Gastrocnemius medialis (tissue), 4 donors: ENCODE measurements at regions not wholly inside any gene's neighbourhood (a gene's known extent, or its start where the extent isn't known, plus 50 kb on each side); places are given as distances from the start of the nearest gene placed in this dataset.

Experiments used
- ATAC-seq, 2 donors: fragments of 150-250 bp; one replicate each; pipeline ENCODE4 v1.9.1; 2016
- DNase-seq, 2 donors: peaks; one replicate each; pipeline ENCODE4 v3.0.0-alpha.2; 2019
- H3K27ac ChIP-seq, 4 donors: fragments of 200-600 bp; sonication (generic); 1 replicate in 1 of 4; 2 replicates in 3 of 4; pipeline ENCODE4 v1.5.1; 2016 to 2018; ENCODE audit warnings: mild to moderate bottlenecking in 2 of 4, moderate library complexity in 1 of 4
- H3K27me3 ChIP-seq, 3 donors: fragments of 200-600 bp; sonication (generic) in 2 of 3; 1 replicate in 1 of 3; 2 replicates in 2 of 3; pipeline versions ENCODE4 v1.5.1 to v1.6.0; 2016 to 2019; ENCODE audit warnings: mild to moderate bottlenecking in 1 of 3, moderate library complexity in 1 of 3
- H3K36me3 ChIP-seq, 2 donors: fragments of 200-600 bp; sonication (generic) in 1 of 2; one replicate each; pipeline ENCODE4 v1.5.1; 2017 to 2018
- H3K4me1 ChIP-seq, 2 donors: fragments of 200-600 bp; sonication (generic) in 1 of 2; one replicate each; pipeline ENCODE4 v1.5.1; 2016 to 2017; ENCODE audit warnings: mild to moderate bottlenecking in 2 of 2
- H3K4me3 ChIP-seq, 4 donors: fragments of 200-600 bp; sonication (generic) in 3 of 4; 1 replicate in 1 of 4; 2 replicates in 3 of 4; pipeline ENCODE4 v1.5.1; 2016 to 2019; ENCODE audit warnings: mild to moderate bottlenecking in 2 of 4
- H3K9me3 ChIP-seq, 3 donors: fragments of 200-600 bp; sonication (generic) in 2 of 3; 1 replicate in 1 of 3; 2 replicates in 2 of 3; pipeline ENCODE4 v1.5.1; 2016 to 2019
- CTCF ChIP-seq, 5 experiments: fragments of 450-650 bp in 3 of 5; fragments of 200-600 bp in 2 of 5; sonication (generic) in 2 of 5; IDR thresholded peaks in 4 of 5; conservative IDR thresholded peaks in 1 of 5; 1 replicate in 4 of 5; 2 replicates in 1 of 5; pipeline ENCODE4 v1.5.1; 2016 to 2019; ENCODE audit warnings: antibody characterized with exemption in 5 of 5, mild to moderate bottlenecking in 3 of 5, moderate library complexity in 3 of 5
- POLR2A ChIP-seq, 2 donors: fragments of 450-650 bp; IDR thresholded peaks; one replicate each; pipeline ENCODE4 v1.6.1; 2017; ENCODE audit warnings: antibody characterized with exemption in 2 of 2, mild to moderate bottlenecking in 2 of 2, moderate library complexity in 2 of 2
- in situ Hi-C, 4 donors: fragments of 200-750 bp; cut with MboI; loops; one replicate each; pipeline versions ENCODE4 v1.15.0 to v1.8.0; 2017; ENCODE audit warnings: low sequenced_read_pairs in 4 of 4
- intact Hi-C: fragments of 100-400 bp; cut with DNase I; formaldehyde crosslinking; loops from one replicate; pipeline ENCODE4 v1.15.1; 2023; ENCODE audit warnings: low total_unique reads

- Histone ChIP-seq H3K27ac (no peak overlapping the region), H3K9me3 (no peaks in the 10 kb centered on the region), H3K4me3 (no peak overlapping the region), H3K4me1 (no peaks in the 10 kb centered on the region), H3K27me3 (no peaks in the 10 kb centered on the region), H3K36me3 (no peaks in the 10 kb centered on the region)
- DNase-seq: no peak
- TF ChIP-seq POLR2A (IDR thresholded peaks at IDR 0.05): no peak
- intact Hi-C loops (no loop called here), in situ Hi-C loops (no loop called here)
- ATAC-seq: no peak
These were observed 63.9 kb upstream of the BARHL2 start for GRCh38 chr1:90780981-90781380.

- intact Hi-C loops: no loop called here
- H3K4me3 ChIP-seq: no peak overlapping the region
These were observed 62.5 kb upstream of the BARHL2 start for GRCh38 chr1:90779573-90779972.

GRCh38 chr1:90778486-90778885 lies 61.4 kb upstream of the BARHL2 start:
- Histone ChIP-seq H3K36me3 (no peaks in the 10 kb centered on the region), H3K4me1 (no peaks in the 10 kb centered on the region), H3K27me3 (no peaks in the 10 kb centered on the region), H3K27ac (no peak overlapping the region), H3K9me3 (no peaks in the 10 kb centered on the region), H3K4me3 (no peak overlapping the region)
- TF ChIP-seq POLR2A (IDR thresholded peaks at IDR 0.05): no peak
- TF ChIP-seq CTCF (IDR thresholded peaks at IDR 0.05 in 4 of 5, conservative IDR thresholded peaks at IDR 0.05 in 1 of 5): no peak
- intact Hi-C loops: no loop called here
- no peak for ATAC-seq
- in situ Hi-C loops: no loop called here
- DNase-seq: no peak

More at GRCh38 chr1:90779573-90779972, 62.5 kb upstream of the BARHL2 start:
- Histone ChIP-seq H3K27ac (no peak overlapping the region), H3K9me3 (no peaks in the 10 kb centered on the region), H3K4me1 (no peaks in the 10 kb centered on the region), H3K36me3 (no peaks in the 10 kb centered on the region), H3K27me3 (no peaks in the 10 kb centered on the region)
- DNase-seq: no peak
- TF ChIP-seq CTCF (IDR thresholded peaks at IDR 0.05 in 4 of 5, conservative IDR thresholded peaks at IDR 0.05 in 1 of 5) (no peak), POLR2A (IDR thresholded peaks at IDR 0.05) (no peak)
- ATAC-seq: no peak
- in situ Hi-C loops: no loop called here

- Histone ChIP-seq H3K9me3 (no peaks in the 10 kb centered on the region), H3K4me3 (no peak overlapping the region), H3K27me3 (peaks cover 0 to 2% (median 0%) of the 10 kb centered on the region in 3 donors), H3K27ac (no peak overlapping the region), H3K4me1 (no peaks in the 10 kb centered on the region), H3K36me3 (no peaks in the 10 kb centered on the region)
- ATAC-seq: no peak
- in situ Hi-C loops (no loop called here), intact Hi-C loops (no loop called here)
- TF ChIP-seq CTCF (IDR thresholded peaks at IDR 0.05 in 4 of 5, conservative IDR thresholded peaks at IDR 0.05 in 1 of 5) (no peak), POLR2A (IDR thresholded peaks at IDR 0.05) (no peak)
- DNase-seq: no peak
These were observed 56.7 kb upstream of the BARHL2 start for GRCh38 chr1:90773812-90774211.

- ATAC-seq: no peak
- no peak for DNase-seq
- in situ Hi-C loops: no loop called here
- no peaks in the 10 kb centered on the region for H3K36me3 ChIP-seq
- H3K9me3 ChIP-seq: no peaks in the 10 kb centered on the region
- TF ChIP-seq CTCF (IDR thresholded peaks at IDR 0.05 in 4 of 5, conservative IDR thresholded peaks at IDR 0.05 in 1 of 5) (no peak), POLR2A (IDR thresholded peaks at IDR 0.05) (no peak)
- no peak overlapping the region for H3K27ac ChIP-seq
- no peaks in the 10 kb centered on the region for H3K4me1 ChIP-seq
- H3K4me3 ChIP-seq: no peak overlapping the region
- peaks cover 0 to 14% (median 13%) of the 10 kb centered on the region in 3 donors for H3K27me3 ChIP-seq
- intact Hi-C loops: no loop called here
These were observed 51.7 kb upstream of the BARHL2 start for GRCh38 chr1:90768826-90769225.
